Retinal pigment epithelial cell (primary cell): ENCODE measurements at regions not wholly inside any gene's neighbourhood (a gene's known extent, or its start where the extent isn't known, plus 50 kb on each side); places are given as distances from the start of the nearest gene placed in this dataset.

Experiments
- DNase-seq: peaks from one replicate; pipeline ENCODE4 v3.0.0-alpha.2; 2010; ENCODE audit warnings: low read depth
- H3K4me3 ChIP-seq: 2 replicates; pipeline ENCODE4 v1.5.1; 2011; ENCODE audit warnings: mild to moderate bottlenecking, low read length, control low read depth, moderate library complexity
- TF ChIP-seq, protein P1 (sequence below): conservative IDR thresholded peaks from 2 replicates; pipeline ENCODE4 v1.5.1; 2011; ENCODE audit warnings: low read depth, low read length, control low read depth, inconsistent platforms

DNA sequence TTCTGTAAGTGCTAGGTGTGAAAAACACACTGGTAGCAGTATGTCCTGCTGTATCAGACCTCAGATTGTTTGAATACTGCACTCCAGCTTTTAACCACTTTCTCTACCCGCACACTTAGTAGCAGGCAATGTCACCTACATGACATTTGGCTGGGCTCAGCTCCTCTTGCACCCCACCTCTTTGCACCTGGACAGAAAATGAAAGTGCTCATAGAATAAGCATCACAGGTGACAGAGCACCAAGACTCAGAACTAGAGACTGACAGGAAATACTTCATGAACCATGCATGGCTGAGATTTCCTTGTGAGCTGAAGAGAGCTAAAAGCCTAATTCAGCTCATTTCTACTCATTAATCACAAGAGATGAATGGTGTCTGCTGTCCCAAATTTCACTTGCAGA, 1014.2 kb upstream of the CDH8 start:
- no peak overlapping the region for H3K4me3 ChIP-seq
- DNase-seq, result no peak
- TF ChIP-seq, protein P1, sequence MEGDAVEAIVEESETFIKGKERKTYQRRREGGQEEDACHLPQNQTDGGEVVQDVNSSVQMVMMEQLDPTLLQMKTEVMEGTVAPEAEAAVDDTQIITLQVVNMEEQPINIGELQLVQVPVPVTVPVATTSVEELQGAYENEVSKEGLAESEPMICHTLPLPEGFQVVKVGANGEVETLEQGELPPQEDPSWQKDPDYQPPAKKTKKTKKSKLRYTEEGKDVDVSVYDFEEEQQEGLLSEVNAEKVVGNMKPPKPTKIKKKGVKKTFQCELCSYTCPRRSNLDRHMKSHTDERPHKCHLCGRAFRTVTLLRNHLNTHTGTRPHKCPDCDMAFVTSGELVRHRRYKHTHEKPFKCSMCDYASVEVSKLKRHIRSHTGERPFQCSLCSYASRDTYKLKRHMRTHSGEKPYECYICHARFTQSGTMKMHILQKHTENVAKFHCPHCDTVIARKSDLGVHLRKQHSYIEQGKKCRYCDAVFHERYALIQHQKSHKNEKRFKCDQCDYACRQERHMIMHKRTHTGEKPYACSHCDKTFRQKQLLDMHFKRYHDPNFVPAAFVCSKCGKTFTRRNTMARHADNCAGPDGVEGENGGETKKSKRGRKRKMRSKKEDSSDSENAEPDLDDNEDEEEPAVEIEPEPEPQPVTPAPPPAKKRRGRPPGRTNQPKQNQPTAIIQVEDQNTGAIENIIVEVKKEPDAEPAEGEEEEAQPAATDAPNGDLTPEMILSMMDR, result no peak

DNA sequence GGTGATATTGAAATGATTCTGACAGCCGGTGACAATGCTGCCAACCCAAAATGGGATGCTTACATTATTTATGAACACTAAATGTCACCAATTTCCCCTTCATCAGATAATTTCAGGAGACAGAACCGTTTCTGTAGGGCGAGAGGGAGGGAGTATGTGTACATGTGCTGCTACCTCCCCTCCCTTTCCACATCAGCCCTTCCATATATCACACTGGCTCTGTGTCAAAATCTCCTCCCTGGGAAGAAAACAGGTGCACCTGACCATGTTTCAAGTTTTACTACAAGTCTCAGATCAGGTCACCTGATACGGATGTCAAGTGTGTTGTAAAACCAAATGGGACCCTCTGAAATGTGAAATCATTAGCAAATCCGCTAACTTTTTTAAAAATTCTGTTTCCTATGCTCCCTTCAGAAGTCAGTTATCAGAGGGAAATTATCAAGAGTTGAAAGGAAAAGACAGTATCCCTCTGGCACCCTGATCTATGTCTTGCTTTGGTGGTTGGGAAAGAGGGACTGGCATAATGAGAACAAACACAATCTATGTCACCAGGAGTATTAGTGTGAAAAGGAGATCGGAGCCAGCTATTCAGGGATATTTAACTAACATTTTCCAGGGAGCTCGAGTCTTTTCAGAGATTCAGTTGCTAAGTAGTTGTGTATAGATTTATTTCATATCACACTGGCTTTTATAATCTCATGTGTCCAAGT, 1002.3 kb upstream of the CDH8 start:
- TF ChIP-seq, protein P1, result no peak
- DNase-seq, result no peak
- no peak overlapping the region for H3K4me3 ChIP-seq

DNA sequence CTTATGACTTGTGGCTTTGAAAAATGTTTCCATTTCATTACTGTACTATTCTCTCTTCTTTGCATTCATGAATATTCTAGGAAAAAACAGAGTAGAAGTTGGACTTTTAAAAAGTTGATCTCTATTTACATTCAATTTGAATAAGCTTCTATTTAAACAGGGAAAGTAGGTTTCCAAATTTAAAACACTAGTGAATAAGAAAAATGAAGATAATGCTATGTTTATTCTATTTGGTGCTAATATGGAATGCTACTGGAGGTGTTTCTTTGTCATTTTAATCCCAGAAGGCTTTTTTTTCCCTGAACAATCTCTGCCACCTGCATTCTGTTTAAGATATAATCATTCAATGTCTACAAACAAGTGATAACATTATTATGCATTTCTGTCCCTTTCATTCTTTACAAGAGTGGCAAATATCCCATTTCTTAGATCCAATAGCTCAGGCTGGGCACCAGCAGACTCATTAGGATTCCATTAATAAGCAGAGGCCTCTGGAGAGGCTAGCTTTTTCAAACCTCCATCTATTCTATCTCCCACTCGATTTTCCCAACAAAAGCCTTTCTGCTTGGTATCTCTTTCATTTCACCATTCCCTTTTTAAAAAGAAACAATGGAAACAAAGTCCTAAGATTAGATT, 1001.6 kb upstream of the CDH8 start:
- TF ChIP-seq, protein P1, result no peak
- DNase-seq, result no peak
- H3K4me3 ChIP-seq, result no peak overlapping the region

DNA sequence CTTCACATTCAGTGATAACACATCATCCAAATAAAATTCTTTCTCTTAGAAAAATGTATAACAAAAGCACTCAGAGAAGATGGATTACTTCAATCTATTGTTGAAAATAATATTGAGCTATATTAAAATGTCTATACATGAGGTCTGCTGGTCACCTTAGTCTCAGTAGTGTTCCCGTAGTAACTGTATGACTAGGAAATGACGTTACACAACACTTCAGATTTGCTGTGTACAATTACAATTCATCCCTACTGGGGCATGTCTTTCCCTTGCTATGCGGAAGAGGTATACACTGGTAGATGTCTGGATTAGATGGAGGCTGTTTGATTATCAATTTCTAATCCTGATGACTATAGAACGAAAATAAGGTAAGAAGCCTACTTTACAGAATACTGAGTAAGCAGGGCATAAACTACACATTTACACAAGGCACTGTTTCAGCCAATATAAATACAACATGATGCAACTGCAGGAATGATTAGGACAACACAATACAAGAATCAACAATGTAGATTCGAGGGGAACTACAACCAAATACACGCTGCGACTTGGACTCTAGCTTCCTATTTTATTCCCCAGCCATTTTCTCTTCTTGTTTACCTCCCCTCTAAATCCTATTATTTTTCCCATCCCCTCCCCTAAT, 982.5 kb upstream of the CDH8 start:
- TF ChIP-seq, protein P1, result no peak

DNA sequence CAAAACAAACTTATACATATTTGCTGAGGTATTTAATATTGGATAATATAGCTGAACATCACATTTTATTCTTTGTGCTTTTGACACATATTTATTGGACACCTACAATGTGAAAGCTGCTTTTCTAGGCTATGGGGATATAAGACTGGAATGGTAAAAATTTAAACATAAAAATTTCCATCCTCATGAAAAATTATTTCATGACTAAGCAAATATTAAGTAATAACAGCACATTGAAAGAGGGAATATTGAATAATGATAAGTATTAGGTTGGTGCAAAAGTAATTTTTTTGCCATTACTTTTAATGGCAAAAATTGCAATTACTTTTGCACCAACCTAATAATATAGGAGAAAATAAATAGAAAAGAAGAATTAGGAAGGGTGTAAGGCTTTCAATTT, 972.5 kb upstream of the CDH8 start:
- TF ChIP-seq, protein P1, result no peak
- no peak overlapping the region for H3K4me3 ChIP-seq
- no peak for DNase-seq

More for the DNA sequence above, 982.5 kb upstream of the CDH8 start:
- DNase-seq, result no peak
- H3K4me3 ChIP-seq, result no peak overlapping the region

DNA sequence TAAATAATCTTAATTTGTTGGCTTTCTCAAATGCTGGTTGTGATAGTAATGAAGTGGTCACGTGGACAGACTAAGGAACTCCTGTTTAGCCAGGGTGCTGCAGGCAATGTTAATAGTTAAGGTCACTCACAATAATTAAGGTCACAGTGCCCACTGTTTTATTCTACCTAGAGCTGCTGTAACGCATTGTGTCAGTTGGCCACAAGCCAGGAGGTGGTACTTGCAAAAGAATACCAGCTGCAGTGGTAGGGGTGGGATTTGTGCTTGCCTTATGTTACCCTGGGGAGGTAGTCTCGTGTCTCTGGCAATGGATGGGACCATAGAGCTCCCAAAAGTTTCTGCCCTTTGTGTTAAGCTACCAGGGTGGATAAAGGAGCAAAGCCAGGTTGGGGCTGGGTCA, 969.1 kb upstream of the CDH8 start:
- TF ChIP-seq, protein P1, result no peak
- no peak overlapping the region for H3K4me3 ChIP-seq
- DNase-seq, result no peak

DNA sequence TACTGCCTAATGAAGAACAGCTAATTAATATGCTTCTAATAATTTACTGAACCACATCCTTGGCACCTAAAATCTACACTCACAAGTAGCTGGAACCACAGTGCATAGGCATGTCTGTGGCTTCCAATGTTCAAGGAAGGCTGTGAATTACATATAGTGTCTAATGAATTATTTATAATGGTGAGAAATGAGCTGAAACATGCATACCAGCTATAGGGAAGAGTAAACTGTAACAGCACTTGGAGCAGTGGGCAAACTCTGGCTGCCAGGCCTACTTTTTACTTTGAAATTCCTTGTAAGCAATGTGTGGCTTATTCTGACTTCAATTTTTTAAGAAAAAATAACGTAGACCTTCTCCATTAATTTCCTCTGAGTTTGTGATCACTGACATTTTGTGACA, 953.2 kb upstream of the CDH8 start:
- no peak for DNase-seq
- TF ChIP-seq, protein P1, result no peak

More for the DNA sequence above, 953.2 kb upstream of the CDH8 start:
- H3K4me3 ChIP-seq, result no peak overlapping the region
